ENCODE measurements at regions not wholly inside any gene's neighbourhood (a gene's known extent, or its start where the extent isn't known, plus 50 kb on each side); places are given as distances from the start of the nearest gene placed in this dataset.

GRCh38 chr17:13374203-13375143 is 227.3 kb downstream of the HS3ST3A1 start:
- Histone ChIP-seq H3K4me3 (ENCODE audit: low read depth, low read length) (no peak overlapping the region), H3K27me3 (ENCODE audit: control insufficient read depth, insufficient read depth, low read length) (no peaks in the 10 kb centered on the region), H3K36me3 (ENCODE audit: control insufficient read depth, insufficient read depth, low read length) (no peaks in the 10 kb centered on the region)
- CTCF ChIA-PET = interaction anchor here (0.6 to 1.4 kb wide), 4 partner anchors 10 to 359 kb away, joined by 3 to 5 read pairs (median 4); no protein-coding TSS in a partner anchor
- TF ChIP-seq CTCF (IDR thresholded peaks at IDR 0.05; ENCODE audit: insufficient read depth, low read depth, low read length) = no peak
- no peak for DNase-seq (ENCODE audit: low read depth)
- POLR2A ChIA-PET = no interaction called here

- POLR2A ChIA-PET = no interaction called here
- CTCF ChIA-PET = no interaction called here
- no peak for DNase-seq (ENCODE audit: low read depth)
- H3K27me3 ChIP-seq (ENCODE audit: control insufficient read depth, insufficient read depth, low read length) = no peaks in the 10 kb centered on the region
- H3K4me3 ChIP-seq (ENCODE audit: low read depth, low read length) = no peak overlapping the region
- TF ChIP-seq CTCF (IDR thresholded peaks at IDR 0.05; ENCODE audit: insufficient read depth, low read depth, low read length) = no peak
- no peaks in the 10 kb centered on the region for H3K36me3 ChIP-seq (ENCODE audit: control insufficient read depth, insufficient read depth, low read length)
Measured at GRCh38 chr17:13372432-13372831, 229.3 kb downstream of the HS3ST3A1 start.

- CTCF ChIA-PET = interaction anchor here (1.1 to 1.4 kb wide), 2 partner anchors 13 to 44 kb away, joined by 3 to 4 read pairs; no protein-coding TSS in a partner anchor
- no peak overlapping the region for H3K4me3 ChIP-seq (ENCODE audit: low read depth, low read length)
- no peaks in the 10 kb centered on the region for H3K27me3 ChIP-seq (ENCODE audit: control insufficient read depth, insufficient read depth, low read length)
- TF ChIP-seq CTCF (IDR thresholded peaks at IDR 0.05; ENCODE audit: insufficient read depth, low read depth, low read length) = no peak
- POLR2A ChIA-PET = no interaction called here
- H3K36me3 ChIP-seq (ENCODE audit: control insufficient read depth, insufficient read depth, low read length) = no peaks in the 10 kb centered on the region
- no peak for DNase-seq (ENCODE audit: low read depth)
Measured at GRCh38 chr17:13367154-13367553, 234.6 kb downstream of the HS3ST3A1 start.

GRCh38 chr17:13365331-13365730 is 236.4 kb downstream of the HS3ST3A1 start:
- Histone ChIP-seq H3K36me3 (ENCODE audit: control insufficient read depth, insufficient read depth, low read length) (no peaks in the 10 kb centered on the region), H3K27me3 (ENCODE audit: control insufficient read depth, insufficient read depth, low read length) (no peaks in the 10 kb centered on the region), H3K4me3 (ENCODE audit: low read depth, low read length) (no peak overlapping the region)
- ChIA-PET POLR2A (no interaction called here), CTCF (no interaction called here)
- TF ChIP-seq CTCF (IDR thresholded peaks at IDR 0.05; ENCODE audit: insufficient read depth, low read depth, low read length) = no peak
- no peak for DNase-seq (ENCODE audit: low read depth)

GRCh38 chr17:13363771-13364170 is 238.0 kb downstream of the HS3ST3A1 start:
- TF ChIP-seq CTCF (IDR thresholded peaks at IDR 0.05; ENCODE audit: insufficient read depth, low read depth, low read length) = no peak
- ChIA-PET POLR2A (no interaction called here), CTCF (interaction anchor here (1.1 to 1.5 kb wide), 2 partner anchors 10 to 11 kb away, joined by 3 to 5 read pairs; no protein-coding TSS in a partner anchor)

More at GRCh38 chr17:13363771-13364170, 238.0 kb downstream of the HS3ST3A1 start:
- DNase-seq (ENCODE audit: low read depth) = no peak
- no peak overlapping the region for H3K4me3 ChIP-seq (ENCODE audit: low read depth, low read length)
- no peaks in the 10 kb centered on the region for H3K36me3 ChIP-seq (ENCODE audit: control insufficient read depth, insufficient read depth, low read length)
- no peaks in the 10 kb centered on the region for H3K27me3 ChIP-seq (ENCODE audit: control insufficient read depth, insufficient read depth, low read length)
